Endothelial cell (in vitro differentiated cells): ENCODE measurements at regions not wholly inside any gene's neighbourhood (a gene's known extent, or its start where the extent isn't known, plus 50 kb on each side); places are given as distances from the start of the nearest gene placed in this dataset.
"Not testable (repeated sequence)": the region's sequence is repeated elsewhere in the genome, so short reads cannot be mapped to it uniquely, and the experiment has no call there.

Experiments used
- DNase-seq: peaks from one replicate; pipeline ENCODE4 v3.0.0; 2021; ENCODE audit warnings: low spot score
- H3K27ac Mint-ChIP-seq: one replicate; pipeline ENCODE4 v1.8.0; 2021; ENCODE audit warnings: mixed read lengths, inconsistent platforms; ENCODE audit not compliant: unreplicated experiment
- H3K27me3 Mint-ChIP-seq: one replicate; pipeline ENCODE4 v1.8.0; 2021; ENCODE audit warnings: mild to moderate bottlenecking, moderate library complexity, mixed read lengths, inconsistent platforms; ENCODE audit not compliant: unreplicated experiment
- H3K36me3 Mint-ChIP-seq: one replicate; pipeline ENCODE4 v1.8.0; 2021; ENCODE audit warnings: mild to moderate bottlenecking, low read depth, mixed read lengths, inconsistent platforms; ENCODE audit not compliant: unreplicated experiment
- H3K4me1 Mint-ChIP-seq: one replicate; pipeline ENCODE4 v1.8.0; 2021; ENCODE audit warnings: mild to moderate bottlenecking, mixed read lengths, inconsistent platforms; ENCODE audit not compliant: unreplicated experiment
- H3K4me3 Mint-ChIP-seq: one replicate; pipeline ENCODE4 v1.8.0; 2021; ENCODE audit warnings: mild to moderate bottlenecking, mixed read lengths, inconsistent platforms; ENCODE audit not compliant: unreplicated experiment
- H3K9me3 Mint-ChIP-seq: one replicate; pipeline ENCODE4 v1.8.0; 2021; ENCODE audit warnings: mixed read lengths, inconsistent platforms; ENCODE audit not compliant: unreplicated experiment
- TF ChIP-seq, protein P1 (sequence below): fragments of 200-600 bp; sonication (generic); IDR thresholded peaks from one replicate; pipeline ENCODE4 v1.5.0; 2021; ENCODE audit warnings: antibody characterized with exemption; ENCODE audit not compliant: unreplicated experiment

DNA sequence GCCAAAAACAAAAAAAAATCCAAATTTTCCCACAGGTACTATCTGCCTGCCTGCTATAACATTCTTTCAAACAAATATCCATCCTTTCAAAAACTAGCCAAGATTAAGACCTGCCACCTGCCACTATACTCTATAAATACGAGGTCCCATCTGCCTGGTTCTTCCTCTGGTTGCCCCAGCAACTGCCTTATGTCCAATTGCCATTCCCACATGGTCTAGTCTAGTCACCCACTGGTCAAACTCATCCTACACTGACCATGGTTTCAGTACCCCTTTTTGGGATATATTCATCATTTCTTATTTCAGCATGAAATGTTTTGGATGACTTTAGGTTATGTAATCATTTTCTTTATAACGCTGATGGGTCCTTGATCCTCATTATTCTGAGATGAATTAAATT is 95.1 kb upstream of the CCNG1 start:
- Mint-ChIP-seq H3K27ac (no peak overlapping the region), H3K36me3 (no peaks in the 10 kb centered on the region)

GRCh38 chr5:163345216-163345615 is 92.2 kb upstream of the CCNG1 start:
- DNase-seq = no peak
- H3K4me3 Mint-ChIP-seq = no peak overlapping the region
- no peaks in the 10 kb centered on the region for H3K9me3 Mint-ChIP-seq
- no peak overlapping the region for H3K27ac Mint-ChIP-seq
- H3K4me1 Mint-ChIP-seq = peaks cover 7% of the 10 kb centered on the region
- no peaks in the 10 kb centered on the region for H3K36me3 Mint-ChIP-seq
- H3K27me3 Mint-ChIP-seq = no peaks in the 10 kb centered on the region
- TF ChIP-seq, protein P1, sequence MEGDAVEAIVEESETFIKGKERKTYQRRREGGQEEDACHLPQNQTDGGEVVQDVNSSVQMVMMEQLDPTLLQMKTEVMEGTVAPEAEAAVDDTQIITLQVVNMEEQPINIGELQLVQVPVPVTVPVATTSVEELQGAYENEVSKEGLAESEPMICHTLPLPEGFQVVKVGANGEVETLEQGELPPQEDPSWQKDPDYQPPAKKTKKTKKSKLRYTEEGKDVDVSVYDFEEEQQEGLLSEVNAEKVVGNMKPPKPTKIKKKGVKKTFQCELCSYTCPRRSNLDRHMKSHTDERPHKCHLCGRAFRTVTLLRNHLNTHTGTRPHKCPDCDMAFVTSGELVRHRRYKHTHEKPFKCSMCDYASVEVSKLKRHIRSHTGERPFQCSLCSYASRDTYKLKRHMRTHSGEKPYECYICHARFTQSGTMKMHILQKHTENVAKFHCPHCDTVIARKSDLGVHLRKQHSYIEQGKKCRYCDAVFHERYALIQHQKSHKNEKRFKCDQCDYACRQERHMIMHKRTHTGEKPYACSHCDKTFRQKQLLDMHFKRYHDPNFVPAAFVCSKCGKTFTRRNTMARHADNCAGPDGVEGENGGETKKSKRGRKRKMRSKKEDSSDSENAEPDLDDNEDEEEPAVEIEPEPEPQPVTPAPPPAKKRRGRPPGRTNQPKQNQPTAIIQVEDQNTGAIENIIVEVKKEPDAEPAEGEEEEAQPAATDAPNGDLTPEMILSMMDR = no peak

More for the DNA sequence above, 95.1 kb upstream of the CCNG1 start:
- H3K9me3 Mint-ChIP-seq = no peaks in the 10 kb centered on the region
- H3K4me3 Mint-ChIP-seq = no peak overlapping the region
- DNase-seq = no peak
- peaks cover 7% of the 10 kb centered on the region for H3K4me1 Mint-ChIP-seq
- TF ChIP-seq, protein P1 = no peak
- no peaks in the 10 kb centered on the region for H3K27me3 Mint-ChIP-seq

DNA sequence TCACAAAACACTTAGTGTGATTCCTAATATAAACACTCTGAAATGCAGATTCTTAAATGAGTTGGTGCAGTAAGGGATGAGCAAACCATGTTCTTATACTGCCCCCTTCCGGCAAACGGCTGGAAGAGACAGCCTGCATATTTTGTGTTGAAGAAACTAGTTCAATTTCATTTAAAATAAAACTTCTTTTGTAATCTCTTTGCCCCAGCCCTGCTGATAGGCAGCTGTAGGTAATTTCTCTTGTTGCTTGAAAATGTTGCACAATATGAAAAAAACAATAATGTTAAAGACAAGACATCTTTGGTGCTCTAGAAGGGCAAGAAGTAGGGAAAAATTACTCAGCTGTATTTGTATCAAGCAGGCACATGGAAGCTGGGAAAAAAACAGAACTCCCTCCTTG is 89.7 kb upstream of the CCNG1 start:
- no peaks in the 10 kb centered on the region for H3K27me3 Mint-ChIP-seq
- no peak overlapping the region for H3K27ac Mint-ChIP-seq
- peaks cover 7% of the 10 kb centered on the region for H3K4me1 Mint-ChIP-seq
- H3K4me3 Mint-ChIP-seq = no peak overlapping the region
- TF ChIP-seq, protein P1 = peak; percentile 86
- peak; percentile 67 for DNase-seq
- H3K36me3 Mint-ChIP-seq = no peaks in the 10 kb centered on the region
- no peaks in the 10 kb centered on the region for H3K9me3 Mint-ChIP-seq

GRCh38 chr5:163350083-163350482 is 87.3 kb upstream of the CCNG1 start:
- Mint-ChIP-seq H3K4me1 (peaks cover 2% of the 10 kb centered on the region), H3K27ac (no peak overlapping the region), H3K9me3 (no peaks in the 10 kb centered on the region), H3K36me3 (no peaks in the 10 kb centered on the region), H3K27me3 (no peaks in the 10 kb centered on the region), H3K4me3 (no peak overlapping the region)
- no peak for DNase-seq
- TF ChIP-seq, protein P1 = peak; percentile 36

DNA sequence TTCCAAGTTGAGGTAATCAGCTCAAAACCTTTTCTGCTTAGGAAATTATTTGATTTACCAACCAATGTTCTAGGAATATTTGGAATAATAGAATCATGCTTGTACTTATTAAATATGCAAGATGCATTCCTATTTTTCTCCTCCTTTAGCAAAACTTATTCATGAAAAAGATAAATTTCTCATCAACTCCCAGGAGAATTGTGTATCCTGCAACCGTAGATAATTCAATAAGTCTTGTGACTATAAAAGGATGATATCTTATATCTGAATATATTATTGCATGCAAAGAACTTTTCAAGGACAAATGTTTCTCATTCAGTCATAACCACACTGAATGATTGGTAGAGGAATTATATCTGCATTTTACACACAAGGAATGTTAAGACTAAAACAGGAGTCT is 84.9 kb upstream of the CCNG1 start:
- DNase-seq = no peak
- H3K27me3 Mint-ChIP-seq = peaks cover 1% of the 10 kb centered on the region
- TF ChIP-seq, protein P1 = no peak
- H3K36me3 Mint-ChIP-seq = no peaks in the 10 kb centered on the region
- no peaks in the 10 kb centered on the region for H3K4me1 Mint-ChIP-seq
- no peak overlapping the region for H3K4me3 Mint-ChIP-seq
- no peaks in the 10 kb centered on the region for H3K9me3 Mint-ChIP-seq
- no peak overlapping the region for H3K27ac Mint-ChIP-seq

GRCh38 chr5:163355811-163356210 is 81.6 kb upstream of the CCNG1 start:
- not testable (repeated sequence) for DNase-seq, H3K27ac Mint-ChIP-seq, H3K4me1 Mint-ChIP-seq, H3K9me3 Mint-ChIP-seq, H3K4me3 Mint-ChIP-seq, H3K36me3 Mint-ChIP-seq, H3K27me3 Mint-ChIP-seq
